HFF-Myc (cell line): ENCODE measurements at regions not wholly inside any gene's neighbourhood (a gene's known extent, or its start where the extent isn't known, plus 50 kb on each side); places are given as distances from the start of the nearest gene placed in this dataset.
"Not testable (repeated sequence)": the region's sequence is repeated elsewhere in the genome, so short reads cannot be mapped to it uniquely, and the experiment has no call there.

Source experiments
- DNase-seq: peaks from one replicate; pipeline ENCODE4 v3.0.0-alpha.2; 2011; ENCODE audit warnings: low read depth; ENCODE audit errors: extremely low read depth
- H3K4me3 ChIP-seq: replicated peaks from 2 replicates; pipeline ENCODE4 v1.5.1; 2011; ENCODE audit warnings: low read depth, mild to moderate bottlenecking, control low read depth, low read length
- CTCF ChIP-seq: IDR thresholded peaks from 2 replicates; pipeline ENCODE4 v1.5.1; 2012; ENCODE audit warnings: mild to moderate bottlenecking, low read depth, low read length, control low read depth; ENCODE audit errors: missing control alignments

GRCh38 chrX:47748576-47748975 lies 88.1 kb upstream of the ZNF81 start:
- H3K4me3 ChIP-seq, result no peak overlapping the region
- no peak for TF ChIP-seq CTCF
- DNase-seq, result no peak

- no peak overlapping the region for H3K4me3 ChIP-seq
- no peak for DNase-seq
- no peak for TF ChIP-seq CTCF
These were observed 87.5 kb upstream of the UXT start for GRCh38 chrX:47746446-47746845.

- H3K4me3 ChIP-seq, result no peak overlapping the region
- DNase-seq, result no peak
- no peak for TF ChIP-seq CTCF
These were observed 86.4 kb upstream of the UXT start for GRCh38 chrX:47745416-47745815.

- DNase-seq, result no peak
- TF ChIP-seq CTCF, result no peak
- no peak overlapping the region for H3K4me3 ChIP-seq
These were observed 84.5 kb upstream of the UXT start for GRCh38 chrX:47743504-47743903.

GRCh38 chrX:47738870-47739269 lies 79.9 kb upstream of the UXT start:
- not testable (repeated sequence) for DNase-seq, H3K4me3 ChIP-seq

GRCh38 chrX:47723689-47724088 lies 64.7 kb upstream of the UXT start:
- DNase-seq, result no peak
- TF ChIP-seq CTCF, result no peak
- no peak overlapping the region for H3K4me3 ChIP-seq

- no peak for DNase-seq
- H3K4me3 ChIP-seq, result no peak overlapping the region
- TF ChIP-seq CTCF, result no peak
These were observed 64.1 kb upstream of the UXT start for GRCh38 chrX:47723083-47723482.
